ENCODE measurements at regions not wholly inside any gene's neighbourhood (a gene's known extent, or its start where the extent isn't known, plus 50 kb on each side); places are given as distances from the start of the nearest gene placed in this dataset.

DNA sequence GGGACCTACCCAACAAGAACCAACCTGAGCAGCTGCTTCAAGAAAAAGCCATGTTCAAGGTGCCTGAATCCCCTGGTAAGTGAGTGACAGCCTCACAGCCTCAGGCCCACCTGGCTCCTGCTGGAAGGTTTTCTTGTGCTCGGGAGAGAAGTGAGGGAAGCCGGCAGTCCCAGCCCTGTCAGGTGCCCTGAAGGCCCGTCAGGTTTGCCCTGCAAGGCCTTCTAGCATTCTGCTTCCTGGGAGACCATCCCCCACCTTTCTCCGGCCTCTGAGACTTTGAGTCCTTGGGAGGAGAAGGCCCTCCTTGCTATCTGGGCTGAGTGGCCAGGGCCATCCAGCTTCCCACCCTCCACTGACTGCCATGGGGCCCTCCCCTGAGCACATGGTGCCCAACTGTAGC lies 166.7 kb upstream of the ZNF267 start:
- H3K4me3 Mint-ChIP-seq (ENCODE audit: unreplicated experiment): no peak overlapping the region
- H3K27ac Mint-ChIP-seq (ENCODE audit: unreplicated experiment): no peak overlapping the region
- intact Hi-C loops (cut with micrococcal nuclease; ENCODE audit: unreplicated experiment): no loop called here
- POLR2A ChIA-PET: no interaction called here
- Histone ChIP-seq H3K27me3 (replicated peaks; ENCODE audit: control insufficient read depth, insufficient read depth, low read length) (no peaks in the 10 kb centered on the region), H3K9me3 (no peaks in the 10 kb centered on the region), H3K4me1 (no peaks in the 10 kb centered on the region), H3K36me3 (ENCODE audit: control insufficient read depth, insufficient read depth, low read length) (peaks cover 3% of the 10 kb centered on the region; the same call in 1 of the 2 replicates), H3K4me3 (ENCODE audit: low read depth, low read length) (no peak overlapping the region)
- CTCF ChIA-PET: interaction anchor here (0.5 kb wide), 1 partner anchor 1746 kb away, joined by 4 read pairs; no protein-coding TSS in a partner anchor
- TF ChIP-seq, protein P1, sequence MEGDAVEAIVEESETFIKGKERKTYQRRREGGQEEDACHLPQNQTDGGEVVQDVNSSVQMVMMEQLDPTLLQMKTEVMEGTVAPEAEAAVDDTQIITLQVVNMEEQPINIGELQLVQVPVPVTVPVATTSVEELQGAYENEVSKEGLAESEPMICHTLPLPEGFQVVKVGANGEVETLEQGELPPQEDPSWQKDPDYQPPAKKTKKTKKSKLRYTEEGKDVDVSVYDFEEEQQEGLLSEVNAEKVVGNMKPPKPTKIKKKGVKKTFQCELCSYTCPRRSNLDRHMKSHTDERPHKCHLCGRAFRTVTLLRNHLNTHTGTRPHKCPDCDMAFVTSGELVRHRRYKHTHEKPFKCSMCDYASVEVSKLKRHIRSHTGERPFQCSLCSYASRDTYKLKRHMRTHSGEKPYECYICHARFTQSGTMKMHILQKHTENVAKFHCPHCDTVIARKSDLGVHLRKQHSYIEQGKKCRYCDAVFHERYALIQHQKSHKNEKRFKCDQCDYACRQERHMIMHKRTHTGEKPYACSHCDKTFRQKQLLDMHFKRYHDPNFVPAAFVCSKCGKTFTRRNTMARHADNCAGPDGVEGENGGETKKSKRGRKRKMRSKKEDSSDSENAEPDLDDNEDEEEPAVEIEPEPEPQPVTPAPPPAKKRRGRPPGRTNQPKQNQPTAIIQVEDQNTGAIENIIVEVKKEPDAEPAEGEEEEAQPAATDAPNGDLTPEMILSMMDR (IDR thresholded peaks at IDR 0.05; ENCODE audit: insufficient read depth in 1 of 2, low read depth in 1 of 2, low read length in 1 of 2, severe bottlenecking in 1 of 2, unreplicated experiment in 1 of 2): no peak
- H3K4me1 Mint-ChIP-seq (ENCODE audit: low read depth, unreplicated experiment): no peaks in the 10 kb centered on the region
- no TSS peak for BruUV-seq (replicated peaks)
- no peaks in the 10 kb centered on the region for H3K9me3 Mint-ChIP-seq (ENCODE audit: unreplicated experiment)
- peaks cover 41% of the 10 kb centered on the region for H3K36me3 Mint-ChIP-seq (ENCODE audit: insufficient read depth, unreplicated experiment)
- DNase-seq: no peak
- H3K27me3 Mint-ChIP-seq (ENCODE audit: insufficient read depth, unreplicated experiment): no peaks in the 10 kb centered on the region

DNA sequence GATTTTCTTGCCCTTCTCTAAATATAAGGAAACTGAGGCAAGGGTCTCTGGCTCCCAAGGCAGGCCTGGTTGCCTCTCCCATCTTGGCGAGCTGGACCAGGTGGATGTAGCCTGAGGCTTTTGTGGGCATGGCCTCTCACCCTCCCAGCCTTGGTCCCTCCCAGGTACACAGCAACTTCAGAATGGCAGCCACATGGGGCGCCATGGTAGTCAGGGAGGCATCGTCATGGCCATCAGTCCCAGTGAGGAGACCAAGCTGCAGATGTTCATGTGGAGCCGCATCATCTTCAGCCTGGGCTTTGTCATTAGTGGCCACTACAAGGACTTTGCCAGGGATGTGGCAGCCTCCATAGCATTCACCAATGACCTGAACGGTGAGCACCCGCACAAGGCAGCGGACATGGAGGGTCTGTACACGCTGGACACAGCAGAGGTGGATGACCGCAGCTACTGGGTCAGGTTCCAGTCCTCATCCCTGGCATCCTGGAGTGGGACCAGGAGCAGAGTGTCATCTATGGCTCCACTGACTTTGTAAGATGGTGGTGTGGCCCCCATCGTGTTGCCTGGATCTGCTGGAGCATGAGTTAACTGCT lies 165.8 kb upstream of the ZNF267 start:
- no peak overlapping the region for H3K4me3 ChIP-seq (ENCODE audit: low read depth, low read length)
- Mint-ChIP-seq H3K4me1 (ENCODE audit: low read depth, unreplicated experiment) (no peaks in the 10 kb centered on the region), H3K27ac (ENCODE audit: unreplicated experiment) (no peak overlapping the region), H3K4me3 (ENCODE audit: unreplicated experiment) (no peak overlapping the region), H3K27me3 (ENCODE audit: insufficient read depth, unreplicated experiment) (no peaks in the 10 kb centered on the region), H3K9me3 (ENCODE audit: unreplicated experiment) (no peaks in the 10 kb centered on the region), H3K36me3 (ENCODE audit: insufficient read depth, unreplicated experiment) (peaks cover 45% of the 10 kb centered on the region)
- ChIA-PET POLR2A (interaction anchor here (0.5 kb wide), 1 partner anchor 616 kb away, joined by 5 read pairs; no protein-coding TSS in a partner anchor), CTCF (no interaction called here)
- BruUV-seq (replicated peaks): no TSS peak
- H3K36me3 ChIP-seq (ENCODE audit: control insufficient read depth, insufficient read depth, low read length): peaks cover 2% of the 10 kb centered on the region; the same call in 1 of the 2 replicates
- no peaks in the 10 kb centered on the region for H3K27me3 ChIP-seq (replicated peaks; ENCODE audit: control insufficient read depth, insufficient read depth, low read length)
- H3K9me3 ChIP-seq: no peaks in the 10 kb centered on the region
- DNase-seq: no peak
- H3K4me1 ChIP-seq: no peaks in the 10 kb centered on the region
- TF ChIP-seq, protein P1 (IDR thresholded peaks at IDR 0.05; ENCODE audit: insufficient read depth in 1 of 2, low read depth in 1 of 2, low read length in 1 of 2, severe bottlenecking in 1 of 2, unreplicated experiment in 1 of 2): no peak
- intact Hi-C loops (cut with micrococcal nuclease; ENCODE audit: unreplicated experiment): no loop called here

DNA sequence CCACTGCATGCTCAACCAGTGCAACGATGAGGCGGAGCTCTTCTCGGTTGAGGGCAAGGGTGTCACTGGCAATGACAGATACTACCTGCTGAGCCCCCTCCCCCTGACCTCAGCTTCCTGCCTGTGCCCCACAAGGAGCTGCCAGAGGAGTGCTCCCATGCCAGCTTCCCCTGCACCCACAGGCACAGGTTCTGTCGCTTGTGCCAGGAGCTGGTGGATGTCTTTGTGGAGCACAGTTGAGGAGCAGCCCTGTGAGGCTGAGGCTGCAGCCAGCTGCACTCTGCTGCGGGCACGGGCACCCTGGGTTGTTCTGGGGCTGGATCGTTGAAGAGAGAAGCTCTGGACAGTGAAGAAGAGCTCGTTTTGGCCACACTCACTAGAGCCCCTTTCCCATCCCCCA lies 165.3 kb upstream of the ZNF267 start:
- Mint-ChIP-seq H3K27ac (ENCODE audit: unreplicated experiment) (no peak overlapping the region), H3K4me3 (ENCODE audit: unreplicated experiment) (no peak overlapping the region), H3K9me3 (ENCODE audit: unreplicated experiment) (no peaks in the 10 kb centered on the region), H3K4me1 (ENCODE audit: low read depth, unreplicated experiment) (no peaks in the 10 kb centered on the region), H3K27me3 (ENCODE audit: insufficient read depth, unreplicated experiment) (no peaks in the 10 kb centered on the region), H3K36me3 (ENCODE audit: insufficient read depth, unreplicated experiment) (peaks cover 47% of the 10 kb centered on the region)
- Histone ChIP-seq H3K9me3 (no peaks in the 10 kb centered on the region), H3K36me3 (ENCODE audit: control insufficient read depth, insufficient read depth, low read length) (peaks cover 1% of the 10 kb centered on the region; the same call in 1 of the 2 replicates), H3K27me3 (replicated peaks; ENCODE audit: control insufficient read depth, insufficient read depth, low read length) (no peaks in the 10 kb centered on the region), H3K4me3 (ENCODE audit: low read depth, low read length) (no peak overlapping the region), H3K4me1 (no peaks in the 10 kb centered on the region)
- TF ChIP-seq, protein P1 (IDR thresholded peaks at IDR 0.05; ENCODE audit: insufficient read depth in 1 of 2, low read depth in 1 of 2, low read length in 1 of 2, severe bottlenecking in 1 of 2, unreplicated experiment in 1 of 2): no peak
- no TSS peak for BruUV-seq (replicated peaks)
- POLR2A ChIA-PET: interaction anchor here (0.5 kb wide), 1 partner anchor 616 kb away, joined by 5 read pairs; no protein-coding TSS in a partner anchor
- no peak for DNase-seq
- intact Hi-C loops (cut with micrococcal nuclease; ENCODE audit: unreplicated experiment): no loop called here
- CTCF ChIA-PET: no interaction called here
